ENCODE measurements at regions not wholly inside any gene's neighbourhood (a gene's known extent, or its start where the extent isn't known, plus 50 kb on each side); places are given as distances from the start of the nearest gene placed in this dataset.

DNA sequence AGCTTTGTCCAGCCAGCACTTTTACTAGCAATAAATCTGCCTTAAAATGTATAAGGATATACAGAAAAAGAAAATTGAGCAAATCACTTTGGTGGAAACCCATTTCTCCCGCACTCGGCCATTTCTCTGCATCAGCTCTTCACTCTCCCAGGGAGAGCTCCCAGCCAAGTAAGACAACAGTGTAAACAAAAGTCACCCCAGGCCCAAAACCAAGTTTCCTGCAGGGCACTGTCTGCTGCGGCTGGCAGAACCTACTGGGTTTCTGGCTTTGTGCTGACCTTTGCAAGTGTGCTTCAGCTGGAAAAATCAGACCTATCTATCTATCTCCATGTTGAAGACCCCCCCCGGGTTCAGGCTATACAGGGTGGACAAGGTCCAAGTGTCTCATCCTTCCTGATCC lies 476.7 kb upstream of the CAMK1G start:
- no peaks in the 10 kb centered on the region for H3K27me3 ChIP-seq (replicated peaks; ENCODE audit: insufficient read depth)
- DNase-seq (ENCODE audit: low spot score) = no peak
- TF ChIP-seq, protein P1, sequence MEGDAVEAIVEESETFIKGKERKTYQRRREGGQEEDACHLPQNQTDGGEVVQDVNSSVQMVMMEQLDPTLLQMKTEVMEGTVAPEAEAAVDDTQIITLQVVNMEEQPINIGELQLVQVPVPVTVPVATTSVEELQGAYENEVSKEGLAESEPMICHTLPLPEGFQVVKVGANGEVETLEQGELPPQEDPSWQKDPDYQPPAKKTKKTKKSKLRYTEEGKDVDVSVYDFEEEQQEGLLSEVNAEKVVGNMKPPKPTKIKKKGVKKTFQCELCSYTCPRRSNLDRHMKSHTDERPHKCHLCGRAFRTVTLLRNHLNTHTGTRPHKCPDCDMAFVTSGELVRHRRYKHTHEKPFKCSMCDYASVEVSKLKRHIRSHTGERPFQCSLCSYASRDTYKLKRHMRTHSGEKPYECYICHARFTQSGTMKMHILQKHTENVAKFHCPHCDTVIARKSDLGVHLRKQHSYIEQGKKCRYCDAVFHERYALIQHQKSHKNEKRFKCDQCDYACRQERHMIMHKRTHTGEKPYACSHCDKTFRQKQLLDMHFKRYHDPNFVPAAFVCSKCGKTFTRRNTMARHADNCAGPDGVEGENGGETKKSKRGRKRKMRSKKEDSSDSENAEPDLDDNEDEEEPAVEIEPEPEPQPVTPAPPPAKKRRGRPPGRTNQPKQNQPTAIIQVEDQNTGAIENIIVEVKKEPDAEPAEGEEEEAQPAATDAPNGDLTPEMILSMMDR (IDR thresholded peaks at IDR 0.05) = no peak
- no peak for ATAC-seq (ENCODE audit: insufficient number of reproducible peaks, low FRiP score, low read depth)
- no peaks in the 10 kb centered on the region for H3K36me3 ChIP-seq
- no peaks in the 10 kb centered on the region for H3K9me3 ChIP-seq
- H3K27ac ChIP-seq = no peak overlapping the region
- H3K4me1 ChIP-seq (ENCODE audit: control insufficient read depth in 1 of 2, low read depth in 2 of 2) = peaks cover 0 to 8% of the 10 kb centered on the region in 2 donors
- no peak overlapping the region for H3K4me3 ChIP-seq

DNA sequence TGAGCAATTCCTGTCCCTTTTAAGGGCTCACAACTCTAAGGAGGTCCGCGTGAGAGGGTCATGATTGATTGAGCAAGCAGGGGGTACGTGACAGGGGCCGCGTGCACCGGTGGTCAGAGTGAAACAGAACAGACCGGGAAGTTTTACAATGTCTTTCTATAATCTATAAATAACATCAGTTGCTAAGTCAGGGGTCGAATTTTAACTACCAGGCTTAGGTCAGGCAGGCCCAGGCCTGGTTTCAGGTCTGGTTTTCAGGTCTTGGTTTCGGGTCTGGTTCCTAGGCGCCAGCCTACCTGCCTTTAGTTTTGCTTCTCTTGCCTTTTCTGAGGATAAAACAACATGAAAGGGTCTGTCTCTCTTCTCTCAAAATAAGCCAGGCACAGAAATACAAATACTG lies 476.0 kb upstream of the CAMK1G start:
- H3K4me1 ChIP-seq (ENCODE audit: control insufficient read depth in 1 of 2, low read depth in 2 of 2) = peaks cover 0 to 7% of the 10 kb centered on the region in 2 donors
- no peak for DNase-seq (ENCODE audit: low spot score)
- ATAC-seq (ENCODE audit: insufficient number of reproducible peaks, low FRiP score, low read depth) = no peak
- H3K36me3 ChIP-seq = no peaks in the 10 kb centered on the region
- H3K9me3 ChIP-seq = no peaks in the 10 kb centered on the region
- H3K27me3 ChIP-seq (replicated peaks; ENCODE audit: insufficient read depth) = no peaks in the 10 kb centered on the region
- no peak overlapping the region for H3K27ac ChIP-seq
- H3K4me3 ChIP-seq = no peak overlapping the region
- TF ChIP-seq, protein P1 (IDR thresholded peaks at IDR 0.05) = no peak

DNA sequence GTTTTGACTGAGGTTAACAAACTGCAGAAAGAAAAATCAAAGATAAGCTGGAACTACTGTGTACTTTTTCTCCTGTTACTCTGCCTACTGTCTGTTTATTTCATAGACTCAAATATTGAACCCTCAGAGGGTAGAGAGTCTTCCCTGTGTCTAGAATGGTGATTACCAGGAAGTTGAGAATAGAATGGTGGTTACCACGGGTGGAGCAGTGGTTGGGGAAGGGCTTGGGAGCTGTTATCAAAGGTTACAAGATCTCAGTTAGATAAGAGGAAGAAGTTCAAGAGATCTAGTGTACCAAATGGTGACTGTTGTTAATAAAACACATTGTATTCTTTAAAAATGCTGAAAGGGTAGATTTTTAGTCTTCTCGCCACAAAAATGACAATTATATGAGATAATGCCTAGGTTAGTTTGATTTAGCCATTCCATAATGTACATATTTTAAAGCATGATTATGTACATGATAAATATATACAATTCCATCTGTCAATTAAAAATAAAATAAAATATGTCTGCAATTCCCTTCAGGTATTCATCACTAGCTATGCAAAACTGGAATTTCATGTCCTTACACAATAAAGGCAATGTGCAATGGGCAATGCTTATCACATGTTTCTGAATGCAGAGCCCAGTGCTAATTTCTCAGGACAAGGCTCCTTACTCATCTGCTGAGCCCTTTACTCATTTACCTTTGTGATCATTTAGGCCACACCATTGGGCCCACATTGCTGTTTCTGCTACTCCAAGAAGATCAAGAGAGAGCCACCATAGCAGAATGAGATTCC lies 474.3 kb upstream of the CAMK1G start:
- no peak for DNase-seq (ENCODE audit: low spot score)
- Histone ChIP-seq H3K4me1 (ENCODE audit: control insufficient read depth in 1 of 2, low read depth in 2 of 2) (no peaks in the 10 kb centered on the region), H3K4me3 (no peak overlapping the region), H3K9me3 (no peaks in the 10 kb centered on the region), H3K27me3 (replicated peaks; ENCODE audit: insufficient read depth) (no peaks in the 10 kb centered on the region), H3K36me3 (no peaks in the 10 kb centered on the region), H3K27ac (no peak overlapping the region)
- TF ChIP-seq, protein P1 (IDR thresholded peaks at IDR 0.05) = no peak
- no peak for ATAC-seq (ENCODE audit: insufficient number of reproducible peaks, low FRiP score, low read depth)

DNA sequence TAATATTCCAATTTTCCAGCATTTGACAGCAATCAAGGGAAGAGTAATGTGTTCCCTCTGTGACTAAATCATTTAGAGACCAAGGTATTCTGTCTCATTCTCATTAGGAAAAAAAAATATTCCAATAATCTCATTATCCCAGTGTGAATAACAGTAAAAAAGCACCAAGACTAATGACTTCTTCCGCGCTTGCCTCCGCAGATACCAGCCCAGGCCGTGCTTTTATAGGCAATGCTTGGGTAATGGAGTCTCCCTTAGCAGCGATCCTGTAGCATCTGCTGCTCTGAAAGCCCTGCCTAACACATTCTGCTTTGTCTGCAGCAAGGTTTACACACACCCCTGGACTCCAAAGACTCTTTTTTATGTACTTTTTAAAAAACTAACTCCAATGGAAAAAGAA lies 470.0 kb upstream of the CAMK1G start:
- DNase-seq (ENCODE audit: low spot score) = no peak
- no peak overlapping the region for H3K4me3 ChIP-seq
- no peaks in the 10 kb centered on the region for H3K36me3 ChIP-seq
- H3K9me3 ChIP-seq = no peaks in the 10 kb centered on the region
- no peaks in the 10 kb centered on the region for H3K27me3 ChIP-seq (replicated peaks; ENCODE audit: insufficient read depth)
- ATAC-seq (ENCODE audit: insufficient number of reproducible peaks, low FRiP score, low read depth) = no peak
- H3K4me1 ChIP-seq (ENCODE audit: control insufficient read depth in 1 of 2, low read depth in 2 of 2) = no peaks in the 10 kb centered on the region
- TF ChIP-seq, protein P1 (IDR thresholded peaks at IDR 0.05) = no peak
- H3K27ac ChIP-seq = no peak overlapping the region

DNA sequence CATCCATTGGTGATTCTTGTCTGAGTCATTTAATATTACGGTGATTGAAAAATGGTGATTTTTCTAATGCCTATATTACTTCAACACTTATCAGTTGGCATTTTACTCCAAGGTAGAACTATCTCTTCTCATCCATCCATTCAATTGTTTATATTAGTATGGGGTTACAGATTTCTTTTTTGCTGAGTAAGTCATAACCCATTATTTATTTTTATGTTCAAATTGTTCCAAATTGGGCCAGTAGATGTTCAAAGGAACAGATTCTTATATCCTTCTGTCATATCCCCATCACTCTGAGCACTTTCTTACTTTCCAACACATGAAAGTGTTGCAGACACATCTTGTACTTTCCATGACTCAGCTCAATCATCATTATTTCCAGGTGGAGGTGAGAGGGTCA lies 466.8 kb upstream of the CAMK1G start:
- H3K4me3 ChIP-seq = no peak overlapping the region
- no peaks in the 10 kb centered on the region for H3K36me3 ChIP-seq
- TF ChIP-seq, protein P1 (IDR thresholded peaks at IDR 0.05) = no peak
- no peak for DNase-seq (ENCODE audit: low spot score)
- no peak for ATAC-seq (ENCODE audit: insufficient number of reproducible peaks, low FRiP score, low read depth)
- H3K4me1 ChIP-seq (ENCODE audit: control insufficient read depth in 1 of 2, low read depth in 2 of 2) = no peaks in the 10 kb centered on the region
- no peaks in the 10 kb centered on the region for H3K9me3 ChIP-seq
- H3K27me3 ChIP-seq (replicated peaks; ENCODE audit: insufficient read depth) = no peaks in the 10 kb centered on the region
- no peak overlapping the region for H3K27ac ChIP-seq

Data from thoracic aorta (tissue), 2 donors.